KMS-11 (cell line): ENCODE measurements at regions not wholly inside any gene's neighbourhood (a gene's known extent, or its start where the extent isn't known, plus 50 kb on each side); places are given as distances from the start of the nearest gene placed in this dataset.

Source experiments
- H2AFZ ChIP-seq: fragments of 200-600 bp; sonication (generic); 2 replicates; pipeline ENCODE4 v1.6.1; 2016; ENCODE audit warnings: antibody characterized with exemption, mixed run types, low read depth
- H3K27ac ChIP-seq: fragments of 200-600 bp; sonication (generic); 2 replicates; pipeline ENCODE4 v1.6.1; 2016; ENCODE audit warnings: mild to moderate bottlenecking, mixed run types
- H3K27me3 ChIP-seq: fragments of 200-600 bp; sonication (generic); 2 replicates; pipeline ENCODE4 v1.6.1; 2017; ENCODE audit warnings: mild to moderate bottlenecking, low read depth, mixed run types, moderate library complexity; ENCODE audit not compliant: insufficient read depth
- H3K36me3 ChIP-seq: fragments of 200-600 bp; sonication (generic); 2 replicates; pipeline ENCODE4 v1.6.1; 2017; ENCODE audit warnings: mild to moderate bottlenecking, mixed run types; ENCODE audit not compliant: insufficient read depth
- H3K4me1 ChIP-seq: fragments of 200-600 bp; sonication (generic); 2 replicates; pipeline ENCODE4 v1.6.1; 2016; ENCODE audit warnings: mild to moderate bottlenecking, low read depth, mixed run types; ENCODE audit not compliant: poor library complexity, severe bottlenecking
- H3K4me2 ChIP-seq: fragments of 200-600 bp; sonication (generic); 2 replicates; pipeline ENCODE4 v1.7.0; 2016; ENCODE audit warnings: mild to moderate bottlenecking, mixed run types
- H3K4me3 ChIP-seq: fragments of 200-600 bp; sonication (generic); IDR thresholded peaks from 2 replicates; pipeline ENCODE4 v1.6.1; 2017; ENCODE audit warnings: low read depth, low read length, mixed read lengths; ENCODE audit not compliant: insufficient read depth
- H3K79me2 ChIP-seq: fragments of 200-600 bp; sonication (generic); 2 replicates; pipeline ENCODE4 v1.6.1; 2016; ENCODE audit warnings: low read depth, mixed run types; ENCODE audit not compliant: insufficient read depth
- H3K9ac ChIP-seq: fragments of 200-600 bp; sonication (generic); 2 replicates; pipeline ENCODE4 v1.6.1; 2016; ENCODE audit warnings: mild to moderate bottlenecking, mixed run types
- H4K20me1 ChIP-seq: fragments of 200-600 bp; sonication (generic); 2 replicates; pipeline ENCODE4 v1.6.1; 2016; ENCODE audit warnings: mild to moderate bottlenecking, mixed run types; ENCODE audit not compliant: insufficient read depth
- CTCF ChIP-seq: fragments of 200-600 bp; sonication (generic); conservative IDR thresholded peaks from 2 replicates; pipeline ENCODE4 v1.6.1; 2017; ENCODE audit warnings: low read depth, mild to moderate bottlenecking, antibody characterized with exemption, low read length, moderate library complexity, mixed read lengths

- Histone ChIP-seq H3K4me3 (no peak overlapping the region), H3K79me2 (no peaks in the 10 kb centered on the region), H3K27ac (no peak overlapping the region)
Observed at GRCh38 chr1:192896376-192896775, 87.5 kb downstream of the RGS2 start.

GRCh38 chr1:192901500-192901899 is 92.7 kb downstream of the RGS2 start:
- Histone ChIP-seq H4K20me1 (no peaks in the 10 kb centered on the region), H3K9ac (no peak overlapping the region), H2AFZ (no peak overlapping the region), H3K4me2 (no peak overlapping the region), H3K36me3 (no peaks in the 10 kb centered on the region), H3K27me3 (no peaks in the 10 kb centered on the region), H3K4me1 (peaks cover 15% of the 10 kb centered on the region), H3K27ac (no peak overlapping the region), H3K4me3 (no peak overlapping the region), H3K79me2 (no peaks in the 10 kb centered on the region)
- no peak for TF ChIP-seq CTCF

More at GRCh38 chr1:192896376-192896775, 87.5 kb downstream of the RGS2 start:
- Histone ChIP-seq H3K4me1 (no peaks in the 10 kb centered on the region), H3K4me2 (no peak overlapping the region), H3K27me3 (no peaks in the 10 kb centered on the region), H3K9ac (no peak overlapping the region), H4K20me1 (no peaks in the 10 kb centered on the region), H2AFZ (no peak overlapping the region), H3K36me3 (no peaks in the 10 kb centered on the region)
- TF ChIP-seq CTCF, result no peak

- Histone ChIP-seq H3K9ac (no peak overlapping the region), H3K4me2 (peak overlapping the region; percentile 15), H3K79me2 (no peaks in the 10 kb centered on the region), H3K4me1 (peaks cover 15% of the 10 kb centered on the region), H3K27me3 (no peaks in the 10 kb centered on the region), H3K36me3 (no peaks in the 10 kb centered on the region), H3K27ac (no peak overlapping the region), H3K4me3 (peak overlapping the region; percentile 43), H2AFZ (peak overlapping the region; percentile 5; the same call in 1 of the 2 replicates), H4K20me1 (no peaks in the 10 kb centered on the region)
- TF ChIP-seq CTCF, result no peak
Observed at GRCh38 chr1:192903142-192903541, 94.3 kb downstream of the RGS2 start.

GRCh38 chr1:192904438-192904895 is 95.6 kb downstream of the RGS2 start:
- H3K27me3 ChIP-seq, result no peaks in the 10 kb centered on the region
- no peak overlapping the region for H3K4me2 ChIP-seq
- H3K9ac ChIP-seq, result no peak overlapping the region
- no peaks in the 10 kb centered on the region for H3K79me2 ChIP-seq
- no peaks in the 10 kb centered on the region for H3K36me3 ChIP-seq
- H4K20me1 ChIP-seq, result no peaks in the 10 kb centered on the region
- peaks cover 15% of the 10 kb centered on the region for H3K4me1 ChIP-seq
- H3K27ac ChIP-seq, result no peak overlapping the region
- no peak for TF ChIP-seq CTCF
- no peak overlapping the region for H3K4me3 ChIP-seq
- H2AFZ ChIP-seq, result no peak overlapping the region
